Liver (tissue), 8 donors: ENCODE measurements at regions not wholly inside any gene's neighbourhood (a gene's known extent, or its start where the extent isn't known, plus 50 kb on each side); places are given as distances from the start of the nearest gene placed in this dataset.

Source experiments
- DNase-seq: peaks from one replicate; pipeline ENCODE4 v3.0.0-alpha.2; 2017; ENCODE audit warnings: low spot score
- H3K27ac ChIP-seq, 2 donors: one replicate each; pipeline ENCODE4 v1.7.0; 2013; ENCODE audit warnings: inconsistent platforms in 2 of 2, low read length in 2 of 2, control low read depth in 1 of 2, low read depth in 1 of 2, mild to moderate bottlenecking in 1 of 2
- H3K27me3 ChIP-seq, 4 donors: one replicate each; pipeline versions ENCODE4 v1.6.1 to v1.7.0; 2013; ENCODE audit warnings: low read length in 3 of 4, inconsistent platforms in 1 of 4, mild to moderate bottlenecking in 1 of 4, moderate library complexity in 1 of 4; ENCODE audit not compliant: control insufficient read depth in 4 of 4, insufficient read depth in 4 of 4
- H3K36me3 ChIP-seq, 4 donors: one replicate each; pipeline versions ENCODE4 v1.6.1 to v1.7.0; 2013; ENCODE audit warnings: low read length in 3 of 4, mild to moderate bottlenecking in 3 of 4, low read depth in 1 of 4, moderate library complexity in 1 of 4; ENCODE audit not compliant: control insufficient read depth in 4 of 4, insufficient read depth in 3 of 4
- H3K4me1 ChIP-seq, 4 donors: one replicate each; pipeline versions ENCODE4 v1.6.1 to v1.7.0; 2013; ENCODE audit warnings: low read length in 3 of 4, mild to moderate bottlenecking in 3 of 4, moderate library complexity in 1 of 4; ENCODE audit not compliant: control insufficient read depth in 4 of 4, insufficient read depth in 4 of 4
- H3K4me3 ChIP-seq, 3 donors: one replicate each; pipeline versions ENCODE4 v1.6.1 to v1.7.0; 2013; ENCODE audit warnings: low read length in 3 of 3, control low read depth in 1 of 3, low read depth in 1 of 3, mild to moderate bottlenecking in 1 of 3
- H3K9ac ChIP-seq, 2 donors: one replicate each; pipeline ENCODE4 v1.7.0; 2013; ENCODE audit warnings: low read length in 2 of 2, mild to moderate bottlenecking in 2 of 2, moderate library complexity in 2 of 2, control low read depth in 1 of 2, low read depth in 1 of 2
- H3K9me3 ChIP-seq, 4 donors: one replicate each; pipeline versions ENCODE4 v1.6.1 to v1.7.0; 2013; ENCODE audit warnings: low read length in 3 of 4; ENCODE audit not compliant: control insufficient read depth in 4 of 4
- ATF3 ChIP-seq: IDR thresholded peaks from 2 replicates; pipeline ENCODE4 v1.6.1; 2016; ENCODE audit warnings: antibody characterized with exemption
- CTCF ChIP-seq: fragments of 150-350 bp; IDR thresholded peaks from 2 replicates; pipeline ENCODE4 v1.5.1; 2017; ENCODE audit warnings: improper control_type of control experiment, low read depth, low read length; ENCODE audit not compliant: missing input control
- EGR1 ChIP-seq, 2 donors: IDR thresholded peaks; 2 replicates each; pipeline ENCODE4 v1.6.1; 2016 to 2018; ENCODE audit warnings: antibody characterized with exemption in 2 of 2, low read depth in 2 of 2
- FOXA1 ChIP-seq: IDR thresholded peaks from 2 replicates; pipeline ENCODE4 v1.6.1; 2016; ENCODE audit warnings: antibody characterized with exemption
- FOXA2 ChIP-seq: IDR thresholded peaks from 2 replicates; pipeline ENCODE4 v1.6.1; 2016; ENCODE audit warnings: antibody characterized with exemption
- GABPA ChIP-seq, 2 donors: IDR thresholded peaks in 1 of 2; conservative IDR thresholded peaks in 1 of 2; 2 replicates each; pipeline ENCODE4 v1.6.1; 2016; ENCODE audit warnings: antibody characterized with exemption in 2 of 2, mild to moderate bottlenecking in 1 of 2, moderate library complexity in 1 of 2
- HNF4A ChIP-seq, 2 donors: conservative IDR thresholded peaks; 2 replicates each; pipeline ENCODE4 v1.6.1; 2016; ENCODE audit warnings: antibody characterized with exemption in 2 of 2, mild to moderate bottlenecking in 2 of 2
- HNF4G ChIP-seq: IDR thresholded peaks from 2 replicates; pipeline ENCODE4 v1.6.1; 2016; ENCODE audit warnings: antibody characterized with exemption
- JUND ChIP-seq, 2 donors: IDR thresholded peaks; 2 replicates each; pipeline ENCODE4 v1.6.1; 2016; ENCODE audit warnings: antibody characterized with exemption in 2 of 2
- MAX ChIP-seq: IDR thresholded peaks from 2 replicates; pipeline ENCODE4 v1.6.1; 2016; ENCODE audit warnings: antibody characterized with exemption
- NR2F2 ChIP-seq: IDR thresholded peaks from 2 replicates; pipeline ENCODE4 v1.6.1; 2016; ENCODE audit warnings: antibody characterized with exemption
- RAD21 ChIP-seq, 2 donors: IDR thresholded peaks; 2 replicates each; pipeline ENCODE4 v1.6.1; 2016; ENCODE audit warnings: antibody characterized with exemption in 2 of 2, mild to moderate bottlenecking in 2 of 2
- REST ChIP-seq: IDR thresholded peaks from 2 replicates; pipeline ENCODE4 v1.6.1; 2016; ENCODE audit warnings: antibody characterized with exemption, mild to moderate bottlenecking
- RXRA ChIP-seq, 2 donors: IDR thresholded peaks; 2 replicates each; pipeline ENCODE4 v1.6.1; 2017 to 2018; ENCODE audit warnings: antibody characterized with exemption in 2 of 2, mild to moderate bottlenecking in 1 of 2
- SP1 ChIP-seq: IDR thresholded peaks from 2 replicates; pipeline ENCODE4 v1.6.1; 2018; ENCODE audit warnings: antibody characterized with exemption, mild to moderate bottlenecking
- TAF1 ChIP-seq: conservative IDR thresholded peaks from 2 replicates; pipeline ENCODE4 v1.6.1; 2016; ENCODE audit warnings: antibody characterized with exemption, mild to moderate bottlenecking
- YY1 ChIP-seq: IDR thresholded peaks from 2 replicates; pipeline ENCODE4 v1.6.1; 2016; ENCODE audit warnings: antibody characterized with exemption, mild to moderate bottlenecking
- ZBTB33 ChIP-seq: IDR thresholded peaks from 2 replicates; pipeline ENCODE4 v1.6.1; 2016; ENCODE audit warnings: antibody characterized with exemption
- WGBS: extraction: QIAGEN DNeasy Blood & Tissue Kit; methylation state at CpG from one replicate; pipeline ENCODE4 v1.1.7; 2013; 5-methylcytosine and 5-hydroxymethylcytosine counted together
- donor health status: healthy.
- donor health status: healthy.
- donor health status: healthy.
- donor health status: healthy.
- donor health status: healthy.

- Histone ChIP-seq H3K27ac (no peak overlapping the region), H3K9me3 (no peaks in the 10 kb centered on the region), H3K36me3 (no peaks in the 10 kb centered on the region), H3K27me3 (peaks cover 0 to 6% (median 1%) of the 10 kb centered on the region in 4 donors), H3K9ac (no peak overlapping the region), H3K4me3 (no peak overlapping the region), H3K4me1 (no peaks in the 10 kb centered on the region)
- TF ChIP-seq CTCF = no peak
- TF ChIP-seq NR2F2 = no peak
- TF ChIP-seq FOXA1 = no peak
- TF ChIP-seq ATF3 = no peak
- no peak for TF ChIP-seq REST
- TF ChIP-seq EGR1 (IDR thresholded peaks at IDR 0.05; ENCODE audit: low read depth in 2 of 2) = no peak
- TF ChIP-seq HNF4G = no peak
- no peak for TF ChIP-seq TAF1
- no peak for TF ChIP-seq FOXA2
- TF ChIP-seq ZBTB33 = no peak
- TF ChIP-seq HNF4A (conservative IDR thresholded peaks at IDR 0.05) = no peak
- no peak for TF ChIP-seq JUND (IDR thresholded peaks at IDR 0.05)
- TF ChIP-seq YY1 = no peak
- no peak for TF ChIP-seq RXRA (IDR thresholded peaks at IDR 0.05)
- no peak for TF ChIP-seq SP1
- TF ChIP-seq GABPA (IDR thresholded peaks at IDR 0.05 in 1 of 2, conservative IDR thresholded peaks at IDR 0.05 in 1 of 2) = no peak
- TF ChIP-seq MAX = no peak
- TF ChIP-seq RAD21 (IDR thresholded peaks at IDR 0.05) = no peak
- DNase-seq = no peak
- 52% methylated on average over 4 of the region's 4 CpGs for WGBS
These were observed 674.5 kb downstream of the PRELID2 start for GRCh38 chr5:145160679-145161078.
